ENCODE measurements at regions not wholly inside any gene's neighbourhood (a gene's known extent, or its start where the extent isn't known, plus 50 kb on each side); places are given as distances from the start of the nearest gene placed in this dataset.

DNA sequence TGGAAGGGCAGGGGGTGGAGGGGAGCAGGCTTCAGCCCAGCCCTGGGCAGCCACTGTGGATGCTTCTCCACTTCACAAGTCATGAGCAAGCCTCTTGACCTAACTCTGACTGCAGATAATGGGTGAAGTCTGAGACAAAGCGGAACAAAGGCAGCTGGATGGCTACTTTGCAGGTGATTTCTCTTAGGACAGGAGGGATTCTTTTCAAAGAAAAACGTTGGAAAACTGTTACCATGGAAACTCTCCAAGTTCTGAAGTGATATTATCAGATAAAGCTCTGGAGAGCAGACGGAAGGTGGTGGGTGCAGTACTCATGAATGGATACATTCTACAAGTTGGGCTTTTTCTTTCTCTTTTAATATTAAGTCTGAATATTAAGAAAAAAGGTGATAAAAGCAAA is 254.2 kb upstream of the SLCO3A1 start:
- ChIA-PET POLR2A (no interaction called here), CTCF (ENCODE audit: low intra/inter-chr PET ratio) (no interaction called here)
- H2AFZ ChIP-seq (ENCODE audit: low read depth, low read length), result no peak overlapping the region
- no peak for ATAC-seq
- BruUV-seq (replicated peaks), result no TSS peak
- no peaks in the 10 kb centered on the region for H3K4me1 ChIP-seq (replicated peaks in 1 of 2; ENCODE audit: control insufficient read depth in 2 of 2, insufficient read depth in 2 of 2, low read length in 2 of 2)
- H3K27ac ChIP-seq (ENCODE audit: extremely low read depth, low read depth, low read length), result no peak overlapping the region
- FAIRE-seq, result no peak
- H3K9ac ChIP-seq (ENCODE audit: insufficient read depth in 1 of 2, low read depth in 2 of 2, low read length in 2 of 2), result no peak overlapping the region
- H3K9me3 ChIP-seq (replicated peaks; ENCODE audit: control insufficient read depth, insufficient read depth, low read depth, low read length), result no peaks in the 10 kb centered on the region
- H4K20me1 ChIP-seq (replicated peaks; ENCODE audit: control insufficient read depth, insufficient read depth, low read length), result no peaks in the 10 kb centered on the region
- H3K4me3 ChIP-seq, result no peak overlapping the region
- no peak for DNase-seq (ENCODE audit: extremely low read depth in 1 of 4, low spot score in 3 of 4)
- in situ Hi-C loops (cut with MboI), result no loop called here
- intact Hi-C loops (cut with micrococcal nuclease), result no loop called here
- no peaks in the 10 kb centered on the region; a peak in 1 of 5 replicates for H3K27me3 ChIP-seq (ENCODE audit: control insufficient read depth in 2 of 2, insufficient read depth in 2 of 2, low read length in 2 of 2)
- H3K4me2 ChIP-seq (ENCODE audit: insufficient read depth, low read length), result no peak overlapping the region
- TF ChIP-seq, protein P1, sequence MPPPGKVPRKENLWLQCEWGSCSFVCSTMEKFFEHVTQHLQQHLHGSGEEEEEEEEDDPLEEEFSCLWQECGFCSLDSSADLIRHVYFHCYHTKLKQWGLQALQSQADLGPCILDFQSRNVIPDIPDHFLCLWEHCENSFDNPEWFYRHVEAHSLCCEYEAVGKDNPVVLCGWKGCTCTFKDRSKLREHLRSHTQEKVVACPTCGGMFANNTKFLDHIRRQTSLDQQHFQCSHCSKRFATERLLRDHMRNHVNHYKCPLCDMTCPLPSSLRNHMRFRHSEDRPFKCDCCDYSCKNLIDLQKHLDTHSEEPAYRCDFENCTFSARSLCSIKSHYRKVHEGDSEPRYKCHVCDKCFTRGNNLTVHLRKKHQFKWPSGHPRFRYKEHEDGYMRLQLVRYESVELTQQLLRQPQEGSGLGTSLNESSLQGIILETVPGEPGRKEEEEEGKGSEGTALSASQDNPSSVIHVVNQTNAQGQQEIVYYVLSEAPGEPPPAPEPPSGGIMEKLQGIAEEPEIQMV (tag; conservative IDR thresholded peaks at IDR 0.05; ENCODE audit: low read depth), result no peak
- peak; percentile 48 for TF ChIP-seq RFX1 (IDR thresholded peaks at IDR 0.05)
- TF ChIP-seq WHSC1 (IDR thresholded peaks at IDR 0.05; ENCODE audit: low read length), result no peak
- no peak for TF ChIP-seq ZBTB49 (CRISPR knock-in tag; IDR thresholded peaks at IDR 0.05; ENCODE audit: borderline replicate concordance)
- TF ChIP-seq KLF10 (CRISPR knock-in tag; IDR thresholded peaks at IDR 0.05), result no peak
- H3K9me1 ChIP-seq (ENCODE audit: control insufficient read depth, insufficient read depth, low read length), result no peaks in the 10 kb centered on the region
- no peaks in the 10 kb centered on the region for H3K36me3 ChIP-seq (ENCODE audit: control insufficient read depth, insufficient read depth, low read length)
- H3K79me2 ChIP-seq (ENCODE audit: control insufficient read depth, insufficient read depth, low read length), result no peaks in the 10 kb centered on the region
- 0% methylated on average over 3 of the region's 3 CpGs for WGBS (ENCODE audit: insufficient coverage, low coverage, missing lambda C conversion rate)
